ENCODE measurements at regions not wholly inside any gene's neighbourhood (a gene's known extent, or its start where the extent isn't known, plus 50 kb on each side); places are given as distances from the start of the nearest gene placed in this dataset.

DNA sequence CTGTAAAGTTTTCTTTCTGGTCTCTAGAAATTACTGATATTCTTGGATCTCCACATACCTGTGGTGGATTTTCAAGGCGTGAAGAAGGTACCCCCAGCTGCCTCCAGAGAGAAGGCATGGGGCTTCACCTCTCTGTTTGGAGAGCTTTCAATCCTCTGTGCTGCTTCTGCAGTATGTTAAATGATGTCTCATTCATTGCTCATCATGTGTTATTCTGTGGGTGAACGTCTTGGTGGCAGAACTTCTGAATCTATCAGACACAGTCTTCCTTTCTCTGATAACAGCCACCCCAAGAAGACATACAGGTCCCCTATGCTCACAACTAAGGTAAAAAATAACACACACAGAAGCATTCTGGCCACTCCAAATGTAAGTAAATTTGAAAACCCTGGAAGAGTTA, 221.3 kb upstream of the TMEM260 start:
- TF ChIP-seq, protein P1, sequence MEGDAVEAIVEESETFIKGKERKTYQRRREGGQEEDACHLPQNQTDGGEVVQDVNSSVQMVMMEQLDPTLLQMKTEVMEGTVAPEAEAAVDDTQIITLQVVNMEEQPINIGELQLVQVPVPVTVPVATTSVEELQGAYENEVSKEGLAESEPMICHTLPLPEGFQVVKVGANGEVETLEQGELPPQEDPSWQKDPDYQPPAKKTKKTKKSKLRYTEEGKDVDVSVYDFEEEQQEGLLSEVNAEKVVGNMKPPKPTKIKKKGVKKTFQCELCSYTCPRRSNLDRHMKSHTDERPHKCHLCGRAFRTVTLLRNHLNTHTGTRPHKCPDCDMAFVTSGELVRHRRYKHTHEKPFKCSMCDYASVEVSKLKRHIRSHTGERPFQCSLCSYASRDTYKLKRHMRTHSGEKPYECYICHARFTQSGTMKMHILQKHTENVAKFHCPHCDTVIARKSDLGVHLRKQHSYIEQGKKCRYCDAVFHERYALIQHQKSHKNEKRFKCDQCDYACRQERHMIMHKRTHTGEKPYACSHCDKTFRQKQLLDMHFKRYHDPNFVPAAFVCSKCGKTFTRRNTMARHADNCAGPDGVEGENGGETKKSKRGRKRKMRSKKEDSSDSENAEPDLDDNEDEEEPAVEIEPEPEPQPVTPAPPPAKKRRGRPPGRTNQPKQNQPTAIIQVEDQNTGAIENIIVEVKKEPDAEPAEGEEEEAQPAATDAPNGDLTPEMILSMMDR (IDR thresholded peaks at IDR 0.05): no peak
- TF ChIP-seq JUND (IDR thresholded peaks at IDR 0.05) (no peak), GABPA (IDR thresholded peaks at IDR 0.05; ENCODE audit: low read depth) (no peak)

Data from SK-N-SH (cell line).